ENCODE measurements at regions not wholly inside any gene's neighbourhood (a gene's known extent, or its start where the extent isn't known, plus 50 kb on each side); places are given as distances from the start of the nearest gene placed in this dataset.

GRCh38 chr7:118836933-118837332, 612.4 kb downstream of the ANKRD7 start:
- H3K4me3 ChIP-seq (ENCODE audit: low read length) = no peak overlapping the region
- TF ChIP-seq CTCF (conservative IDR thresholded peaks at IDR 0.05; ENCODE audit: low read depth, low read length) = no peak
- DNase-seq (ENCODE audit: low read depth) = no peak

- no peak overlapping the region for H3K4me3 ChIP-seq (ENCODE audit: low read length)
- TF ChIP-seq CTCF (conservative IDR thresholded peaks at IDR 0.05; ENCODE audit: low read depth, low read length) = no peak
- no peak for DNase-seq (ENCODE audit: low read depth)
Measured at GRCh38 chr7:118839515-118839914, 615.0 kb downstream of the ANKRD7 start.

GRCh38 chr7:118843456-118843855, 619.0 kb downstream of the ANKRD7 start:
- H3K4me3 ChIP-seq (ENCODE audit: low read length) = no peak overlapping the region
- no peak for DNase-seq (ENCODE audit: low read depth)
- TF ChIP-seq CTCF (conservative IDR thresholded peaks at IDR 0.05; ENCODE audit: low read depth, low read length) = no peak

- no peak overlapping the region for H3K4me3 ChIP-seq (ENCODE audit: low read length)
- no peak for TF ChIP-seq CTCF (conservative IDR thresholded peaks at IDR 0.05; ENCODE audit: low read depth, low read length)
- peak; percentile 40 for DNase-seq (ENCODE audit: low read depth)
Measured at GRCh38 chr7:118844748-118845147, 620.2 kb downstream of the ANKRD7 start.

- no peak for TF ChIP-seq CTCF (conservative IDR thresholded peaks at IDR 0.05; ENCODE audit: low read depth, low read length)
- no peak for DNase-seq (ENCODE audit: low read depth)
- no peak overlapping the region for H3K4me3 ChIP-seq (ENCODE audit: low read length)
Measured at GRCh38 chr7:118845791-118846190, 621.3 kb downstream of the ANKRD7 start.

- no peak for DNase-seq (ENCODE audit: low read depth)
- H3K4me3 ChIP-seq (ENCODE audit: low read length) = no peak overlapping the region
- TF ChIP-seq CTCF (conservative IDR thresholded peaks at IDR 0.05; ENCODE audit: low read depth, low read length) = no peak
Measured at GRCh38 chr7:118846977-118847376, 622.5 kb downstream of the ANKRD7 start.

- no peak for TF ChIP-seq CTCF (conservative IDR thresholded peaks at IDR 0.05; ENCODE audit: low read depth, low read length)
- DNase-seq (ENCODE audit: low read depth) = no peak
- H3K4me3 ChIP-seq (ENCODE audit: low read length) = no peak overlapping the region
Measured at GRCh38 chr7:118855290-118855689, 630.8 kb downstream of the ANKRD7 start.

All from retinal pigment epithelial cell (primary cell).